ENCODE measurements at regions not wholly inside any gene's neighbourhood (a gene's known extent, or its start where the extent isn't known, plus 50 kb on each side); places are given as distances from the start of the nearest gene placed in this dataset.
"Not testable (repeated sequence)": the region's sequence is repeated elsewhere in the genome, so short reads cannot be mapped to it uniquely, and the experiment has no call there.

GRCh38 chr16:85529489-85530369 lies 83.4 kb upstream of the GSE1 start:
- DNase-seq (ENCODE audit: low spot score): no peak

- no peak for DNase-seq (ENCODE audit: low spot score)
Measured at GRCh38 chr16:85530370-85530739, 82.8 kb upstream of the GSE1 start.

DNA sequence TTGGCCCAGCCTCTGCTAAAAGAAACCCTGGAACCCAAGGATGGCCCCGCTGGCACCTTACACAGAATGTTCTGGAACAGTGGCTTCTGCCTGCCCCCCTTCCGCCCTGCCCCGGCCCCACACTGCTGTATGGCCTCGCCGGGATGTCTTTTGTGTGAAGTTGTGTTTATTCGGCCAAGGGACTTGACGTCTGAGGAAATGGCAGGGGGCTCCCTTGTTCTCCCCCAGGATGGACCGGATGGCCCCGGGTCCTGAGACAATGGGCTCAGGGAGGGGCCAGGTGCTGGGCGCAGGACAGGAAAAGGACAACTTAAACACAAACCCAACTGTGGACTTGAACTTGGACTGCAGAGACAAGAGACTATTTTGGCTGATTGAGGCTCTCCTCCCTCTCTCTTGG lies 81.6 kb upstream of the GSE1 start:
- DNase-seq (ENCODE audit: low spot score): no peak

- no peak for DNase-seq (ENCODE audit: low spot score)
Measured at GRCh38 chr16:85532147-85532546, 81.0 kb upstream of the GSE1 start.

GRCh38 chr16:85533593-85533992 lies 79.5 kb upstream of the GSE1 start:
- DNase-seq (ENCODE audit: low spot score): not testable (repeated sequence)

DNA sequence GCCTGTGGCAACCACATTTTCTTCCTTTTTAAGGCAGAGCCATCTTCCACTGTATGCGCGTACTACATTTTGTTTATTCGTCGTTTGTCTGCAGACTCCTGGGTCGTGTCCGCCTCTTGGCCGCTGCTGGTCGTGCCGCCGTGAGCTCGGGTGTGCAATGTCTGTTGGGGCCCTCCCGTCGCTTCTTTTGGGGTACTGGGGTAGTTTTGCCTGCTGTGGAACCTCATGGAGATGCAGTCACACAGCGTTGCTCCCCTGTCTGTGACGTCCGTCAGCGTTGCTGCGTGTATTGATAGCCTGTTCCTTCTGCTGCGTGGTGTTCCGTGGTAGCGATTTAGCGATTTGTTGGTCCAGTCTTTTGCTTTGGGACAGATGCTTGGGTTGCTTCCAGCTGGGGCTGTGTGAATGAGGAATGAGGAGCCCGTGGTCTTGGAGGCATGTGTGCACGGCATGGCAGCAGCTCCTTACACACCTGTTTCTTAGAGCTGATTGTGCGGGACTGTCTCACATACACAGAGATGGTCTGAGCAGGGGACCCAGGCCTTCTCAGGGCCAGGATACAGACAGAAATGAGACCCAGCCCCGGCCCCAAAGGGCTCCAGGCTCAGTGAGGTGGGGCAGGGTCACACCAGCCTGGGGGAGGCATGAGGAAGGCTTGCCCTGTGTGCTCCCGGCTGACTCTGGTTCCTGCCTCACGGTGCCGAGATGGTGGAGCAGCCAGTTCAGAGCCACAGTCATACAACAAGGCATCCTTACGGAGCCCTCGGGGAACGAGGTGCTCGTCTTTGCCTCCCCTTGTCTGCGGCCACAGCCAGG lies 78.4 kb upstream of the GSE1 start:
- no peak for DNase-seq (ENCODE audit: low spot score)

DNA sequence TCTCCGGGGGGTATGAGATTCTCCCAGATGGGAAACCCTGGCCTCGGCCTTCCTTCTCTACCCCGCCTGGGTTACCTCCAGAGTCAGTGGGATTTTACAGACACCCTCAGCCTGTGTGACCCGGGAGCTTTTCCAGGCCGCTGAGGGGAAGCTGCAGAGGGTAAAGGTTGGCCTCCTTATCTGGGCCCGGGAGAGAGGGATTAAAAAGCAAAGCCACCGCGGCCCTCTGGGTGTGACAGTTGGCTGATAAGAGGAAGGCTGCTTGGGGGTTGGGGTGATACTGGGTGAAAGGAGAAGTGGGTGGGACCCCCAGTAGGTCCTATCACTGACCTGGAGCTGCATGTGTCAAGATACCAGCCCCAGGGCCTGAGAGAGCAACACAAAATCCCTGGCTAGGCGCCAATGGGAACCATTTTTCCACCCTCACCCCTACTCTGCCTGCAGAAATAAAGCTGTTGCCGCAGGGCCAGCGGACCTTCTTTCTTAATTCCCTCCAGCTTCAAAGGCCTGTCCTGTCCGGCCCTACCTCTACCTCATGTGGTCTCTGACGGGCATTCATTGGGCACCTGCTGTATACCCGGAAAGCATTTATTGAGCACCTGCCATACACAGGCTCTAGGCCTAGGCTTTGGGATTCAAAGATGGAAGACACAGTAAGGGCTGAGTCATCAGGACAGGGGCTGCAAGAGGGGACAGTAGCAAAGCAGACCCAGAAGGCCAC lies 77.6 kb upstream of the GSE1 start:
- no peak for DNase-seq (ENCODE audit: low spot score)

DNA sequence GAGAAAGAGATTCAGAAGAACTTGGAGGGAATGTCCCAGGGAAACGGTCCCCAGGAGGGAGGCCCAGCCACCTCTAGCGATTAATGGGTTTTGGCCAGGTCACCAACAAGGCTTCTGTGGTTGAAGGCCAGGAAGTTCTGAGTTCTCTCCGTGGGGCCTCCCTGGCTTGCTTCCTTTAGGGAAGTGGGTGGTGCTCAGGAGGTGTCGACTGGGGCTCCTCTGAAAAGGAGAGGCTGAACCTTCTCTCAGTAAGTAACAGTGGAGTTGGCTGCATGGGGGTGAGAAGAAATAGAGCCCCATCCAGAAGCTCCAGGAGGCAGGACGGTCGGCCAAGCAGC lies 77.1 kb upstream of the GSE1 start:
- DNase-seq (ENCODE audit: low spot score): no peak

- no peak for DNase-seq (ENCODE audit: low spot score)
Measured at GRCh38 chr16:85536411-85537330, 76.5 kb upstream of the GSE1 start.

DNA sequence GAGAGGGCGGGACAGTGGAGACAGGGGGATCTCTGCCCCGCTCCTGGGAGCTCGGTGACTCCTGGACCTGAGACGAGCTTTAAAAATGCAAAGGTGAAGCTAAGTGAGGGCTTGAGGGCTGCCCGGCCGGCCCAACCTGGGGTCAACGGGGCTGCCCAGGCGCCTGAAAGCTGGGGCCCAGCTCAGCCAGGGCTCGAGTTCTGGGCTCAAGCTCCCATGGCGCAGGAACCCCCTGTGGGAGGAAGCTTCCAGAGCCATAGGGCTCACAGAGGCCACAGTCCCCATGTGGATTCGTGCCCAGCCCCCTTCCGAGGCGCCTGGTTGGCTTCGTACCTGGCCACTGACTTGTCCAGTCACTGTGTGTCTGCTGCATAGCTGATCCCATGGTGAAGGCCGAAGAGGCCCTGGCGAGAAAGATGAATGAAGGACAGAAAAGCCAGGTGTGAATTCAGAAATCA lies 75.8 kb upstream of the GSE1 start:
- DNase-seq (ENCODE audit: low spot score): no peak

GRCh38 chr16:85537795-85538401 lies 75.2 kb upstream of the GSE1 start:
- DNase-seq (ENCODE audit: low spot score): no peak

DNA sequence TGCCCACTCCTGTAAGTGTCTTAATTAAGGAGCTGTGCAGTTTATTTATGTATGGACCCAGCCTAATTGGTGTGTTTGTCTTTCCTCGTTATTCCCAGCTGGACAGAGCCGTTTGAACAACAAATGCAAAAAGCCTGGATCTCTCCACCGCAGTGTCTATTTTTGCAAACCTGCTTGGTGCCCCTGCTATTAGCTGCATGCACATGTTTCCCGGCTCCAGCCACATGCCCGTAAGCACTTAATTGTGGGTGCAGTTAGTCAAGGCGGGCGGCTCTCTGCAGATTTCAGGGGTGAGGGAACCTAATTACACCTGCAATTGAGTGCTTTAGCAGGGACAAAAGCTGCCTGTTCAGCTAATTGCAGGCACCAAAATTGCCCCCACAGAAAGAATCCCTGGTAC lies 74.0 kb upstream of the GSE1 start:
- no peak for DNase-seq (ENCODE audit: low spot score)

GRCh38 chr16:85539629-85540291 lies 73.4 kb upstream of the GSE1 start:
- DNase-seq (ENCODE audit: low spot score): no peak

GRCh38 chr16:85541181-85541580 lies 71.9 kb upstream of the GSE1 start:
- DNase-seq (ENCODE audit: low spot score): no peak

DNA sequence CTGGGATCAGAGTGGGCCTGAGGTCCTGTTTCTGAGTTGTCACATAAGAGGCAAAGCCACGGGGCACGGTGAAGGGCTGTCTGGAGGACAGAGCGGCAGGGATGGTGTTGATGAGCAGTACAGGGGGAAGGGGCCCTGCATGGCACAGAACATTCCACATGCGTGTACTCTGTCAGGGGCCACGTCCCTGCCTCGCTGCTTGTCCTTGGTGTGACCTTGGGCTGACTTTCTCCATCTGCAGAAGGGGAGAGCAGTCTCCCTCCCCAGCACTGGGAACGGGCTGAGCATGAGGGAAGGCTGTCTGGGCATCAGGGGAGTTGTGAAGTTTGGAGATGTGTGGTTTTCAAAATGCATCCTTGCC lies 71.5 kb upstream of the GSE1 start:
- DNase-seq (ENCODE audit: low spot score): no peak

DNA sequence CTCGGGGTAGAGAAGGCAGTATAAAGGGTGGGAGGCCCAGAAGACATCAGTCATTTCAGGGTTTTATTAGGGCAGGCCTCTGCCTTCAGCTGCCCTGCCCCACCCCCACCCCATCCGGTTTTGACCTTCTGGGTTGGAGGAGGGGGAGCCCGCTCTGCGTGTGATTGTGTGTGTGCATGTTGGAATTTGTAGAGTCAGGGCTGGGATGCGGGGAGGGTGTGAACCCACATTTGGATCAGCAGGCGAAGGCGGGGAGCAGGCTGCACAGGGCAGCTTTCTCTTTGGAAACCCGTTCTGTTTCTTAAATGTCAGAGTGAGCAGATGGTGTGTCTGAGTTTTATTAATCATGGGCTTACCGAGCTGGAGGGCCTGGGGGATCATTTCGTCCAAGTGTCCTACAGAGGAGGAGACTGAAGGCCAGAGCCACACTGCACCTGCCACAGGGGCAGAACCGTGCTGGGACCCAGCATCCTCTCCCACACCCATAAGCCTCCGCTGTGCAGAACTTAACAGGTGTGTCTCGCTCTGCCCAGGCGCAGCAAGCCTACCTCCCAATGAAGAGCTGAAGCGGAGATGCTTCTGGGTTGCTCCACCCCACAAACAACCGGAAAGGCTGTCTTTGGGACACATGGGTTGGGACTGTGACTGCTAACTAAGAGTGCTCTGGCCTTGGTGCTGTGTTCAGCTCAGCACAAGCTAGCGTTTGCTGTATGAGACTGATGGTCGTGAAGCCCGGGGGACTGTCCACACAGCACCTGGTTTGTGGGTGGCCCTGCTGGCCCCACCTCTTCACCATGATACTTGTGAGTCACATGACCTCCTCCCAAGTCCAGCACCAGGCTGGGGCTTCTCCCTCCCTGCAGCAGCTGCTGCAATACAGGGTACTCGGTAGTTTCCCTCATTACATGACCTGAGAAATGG lies 70.9 kb upstream of the GSE1 start:
- no peak for DNase-seq (ENCODE audit: low spot score)

DNA sequence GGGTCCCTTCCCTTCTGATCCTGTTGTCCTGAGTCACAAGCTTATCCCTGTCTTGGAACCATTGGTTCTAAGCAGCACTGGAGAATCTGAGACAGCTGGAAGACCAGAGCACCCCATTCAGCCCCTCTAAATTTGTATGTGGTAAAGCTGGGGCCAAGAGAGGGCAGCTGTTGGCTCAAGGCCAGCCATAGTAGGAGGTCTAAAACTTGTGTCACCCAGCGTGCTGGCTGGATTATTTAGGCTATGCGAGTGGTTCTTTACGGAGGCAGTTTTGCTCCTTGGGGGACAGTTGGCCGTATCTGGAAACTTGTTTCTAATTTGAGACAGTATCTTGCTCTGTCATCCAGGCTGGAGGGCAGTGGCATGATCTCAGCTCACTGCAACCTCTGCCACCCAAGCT lies 69.6 kb upstream of the GSE1 start:
- DNase-seq (ENCODE audit: low spot score): no peak

DNA sequence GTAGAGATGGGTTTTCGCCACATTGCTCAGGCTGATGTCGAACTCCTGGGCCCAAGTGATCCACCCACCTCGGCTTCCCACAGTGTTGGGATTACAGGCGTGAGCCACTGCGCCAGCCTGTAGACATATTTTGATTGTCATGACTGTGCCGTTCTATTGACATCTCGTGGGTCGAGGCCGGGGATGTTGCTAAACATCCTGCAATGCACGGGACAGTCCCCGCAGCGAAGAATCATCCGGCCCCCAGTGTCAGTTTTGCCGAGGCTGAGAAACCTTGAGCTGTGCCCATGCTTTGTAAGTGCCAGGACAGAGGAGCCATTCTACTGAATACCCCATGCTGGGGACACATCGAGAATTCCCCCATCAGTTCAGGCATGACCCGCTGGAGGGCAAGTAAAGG lies 69.1 kb upstream of the GSE1 start:
- DNase-seq (ENCODE audit: low spot score): no peak

DNA sequence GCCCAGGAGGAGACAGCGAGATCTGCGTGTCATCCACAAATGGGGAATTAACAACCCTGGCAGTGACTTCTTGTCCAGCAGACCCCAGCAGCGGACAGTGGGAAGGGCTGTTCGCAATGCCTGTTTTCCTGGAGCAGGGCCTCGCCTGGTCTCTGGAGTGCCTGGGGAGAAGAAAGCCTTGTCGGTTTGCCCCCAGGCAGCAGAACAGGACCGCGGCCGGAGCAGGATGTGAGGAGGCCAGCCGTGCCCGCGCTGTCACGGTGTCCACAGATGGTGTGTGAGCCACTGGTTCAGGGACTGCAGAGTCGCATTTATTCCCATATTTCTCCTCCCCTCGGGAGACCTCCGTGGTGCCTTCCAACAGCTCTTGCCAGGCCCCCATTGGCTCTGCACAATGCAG lies 68.5 kb upstream of the GSE1 start:
- DNase-seq (ENCODE audit: low spot score): no peak

All from kidney tubule cell (primary cell).